ENCODE measurements at regions not wholly inside any gene's neighbourhood (a gene's known extent, or its start where the extent isn't known, plus 50 kb on each side); places are given as distances from the start of the nearest gene placed in this dataset.

GRCh38 chr5:175363300-175363699 is 80.7 kb downstream of the DRD1 start:
- TF ChIP-seq CTCF (IDR thresholded peaks at IDR 0.05), result no peak

- TF ChIP-seq CTCF (IDR thresholded peaks at IDR 0.05), result no peak
Measured at GRCh38 chr5:175357995-175358394, 86.0 kb downstream of the DRD1 start.

- no peak for TF ChIP-seq CTCF (IDR thresholded peaks at IDR 0.05)
Measured at GRCh38 chr5:175356428-175356827, 87.6 kb downstream of the DRD1 start.

GRCh38 chr5:175354964-175355363 is 89.0 kb downstream of the DRD1 start:
- TF ChIP-seq CTCF (IDR thresholded peaks at IDR 0.05), result no peak

- TF ChIP-seq CTCF (IDR thresholded peaks at IDR 0.05), result no peak
Measured at GRCh38 chr5:175353926-175354325, 90.1 kb downstream of the DRD1 start.

GRCh38 chr5:175351897-175352590 is 91.9 kb downstream of the DRD1 start:
- TF ChIP-seq CTCF (IDR thresholded peaks at IDR 0.05), result no peak

- no peak for TF ChIP-seq CTCF (IDR thresholded peaks at IDR 0.05)
Measured at GRCh38 chr5:175351126-175351525, 92.9 kb downstream of the DRD1 start.

- no peak for TF ChIP-seq CTCF (IDR thresholded peaks at IDR 0.05)
Measured at GRCh38 chr5:175347931-175348330, 96.1 kb downstream of the DRD1 start.
